GM12892 (cell line): ENCODE measurements at regions not wholly inside any gene's neighbourhood (a gene's known extent, or its start where the extent isn't known, plus 50 kb on each side); places are given as distances from the start of the nearest gene placed in this dataset.
"Not testable (repeated sequence)": the region's sequence is repeated elsewhere in the genome, so short reads cannot be mapped to it uniquely, and the experiment has no call there.

ENCODE experiments used
- POLR2A ChIP-seq: IDR thresholded peaks from 2 replicates; pipeline ENCODE4 v1.6.1; 2011; ENCODE audit warnings: low read depth, low read length, control low read depth
- POLR2AphosphoS5 ChIP-seq: IDR thresholded peaks from 2 replicates; pipeline ENCODE4 v1.6.1; 2011; ENCODE audit warnings: low read depth, low read length, control low read depth

DNA sequence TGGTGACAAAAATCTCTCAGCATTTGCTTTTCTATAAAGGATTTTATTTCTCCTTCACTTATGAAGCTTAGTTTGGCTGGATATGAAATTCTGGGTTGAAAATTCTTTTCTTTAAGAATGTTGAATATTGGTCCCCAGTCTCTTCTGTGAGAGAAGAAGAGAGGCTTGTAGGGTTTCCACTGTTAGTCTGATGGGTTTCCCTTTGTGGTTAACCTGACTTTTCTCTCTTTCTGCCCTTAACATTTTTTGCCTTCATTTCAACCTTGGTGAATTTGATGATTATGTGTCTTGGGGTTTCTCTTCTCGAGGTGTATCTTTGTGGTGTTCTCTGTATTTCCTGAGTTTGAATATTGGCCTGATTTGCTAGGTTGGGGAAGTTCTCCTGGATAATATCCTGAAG, 116.9 kb upstream of the ZEB2 start:
- TF ChIP-seq POLR2AphosphoS5, POLR2A: not testable (repeated sequence)
